Neural progenitor cell (in vitro differentiated cells): ENCODE measurements at regions not wholly inside any gene's neighbourhood (a gene's known extent, or its start where the extent isn't known, plus 50 kb on each side); places are given as distances from the start of the nearest gene placed in this dataset.
"Not testable (repeated sequence)": the region's sequence is repeated elsewhere in the genome, so short reads cannot be mapped to it uniquely, and the experiment has no call there.

Experiments
- DNase-seq: peaks from one replicate; pipeline ENCODE4 v3.0.0-alpha.2; 2016; ENCODE audit warnings: low spot score
- H2AFZ ChIP-seq: fragments of 200-600 bp; sonication (generic); replicated peaks from 2 replicates; pipeline ENCODE4 v1.6.1; 2016; ENCODE audit warnings: antibody characterized with exemption
- H3F3A ChIP-seq: fragments of 200-600 bp; sonication (generic); 2 replicates; pipeline ENCODE4 v1.6.1; 2016; ENCODE audit warnings: antibody characterized with exemption, low read depth
- H3K27ac ChIP-seq: fragments of 200-600 bp; sonication (generic); 2 replicates; pipeline ENCODE4 v1.5.1; 2016; ENCODE audit warnings: mild to moderate bottlenecking
- H3K27me3 ChIP-seq: fragments of 200-600 bp; sonication (generic); 2 replicates; pipeline ENCODE4 v1.6.1; 2016; ENCODE audit warnings: mild to moderate bottlenecking, moderate library complexity
- H3K36me3 ChIP-seq: fragments of 200-600 bp; sonication (generic); 2 replicates; pipeline ENCODE4 v1.5.1; 2016
- H3K4me1 ChIP-seq: fragments of 200-600 bp; sonication (generic); 2 replicates; pipeline ENCODE4 v1.6.1; 2016; ENCODE audit warnings: mixed run types
- H3K4me2 ChIP-seq: fragments of 200-600 bp; sonication (generic); 2 replicates; pipeline ENCODE4 v1.6.1; 2016
- H3K4me3 ChIP-seq: fragments of 200-600 bp; sonication (generic); 2 replicates; pipeline ENCODE4 v1.5.1; 2016
- H3K79me2 ChIP-seq: fragments of 200-600 bp; sonication (generic); 2 replicates; pipeline ENCODE4 v1.6.1; 2016; ENCODE audit warnings: low read depth
- H3K9ac ChIP-seq: fragments of 200-600 bp; sonication (generic); 2 replicates; pipeline ENCODE4 v1.6.1; 2016
- H3K9me3 ChIP-seq: fragments of 200-600 bp; sonication (generic); 2 replicates; pipeline ENCODE4 v1.5.1; 2016; ENCODE audit warnings: low read depth
- H4K20me1 ChIP-seq: fragments of 200-600 bp; sonication (generic); 2 replicates; pipeline ENCODE4 v1.6.1; 2016; ENCODE audit warnings: low read depth
- H3K27ac Mint-ChIP-seq: 3 replicates; pipeline ENCODE4 v1.8.0; 2021; ENCODE audit warnings: mixed read lengths
- H3K27me3 Mint-ChIP-seq: 2 replicates; pipeline ENCODE4 v1.8.0; 2022; ENCODE audit warnings: low read depth, mild to moderate bottlenecking, inconsistent platforms, moderate library complexity, mixed read lengths; ENCODE audit not compliant: insufficient read depth
- H3K36me3 Mint-ChIP-seq: 3 replicates; pipeline ENCODE4 v1.8.0; 2021; ENCODE audit warnings: mixed read lengths
- H3K4me1 Mint-ChIP-seq: 3 replicates; pipeline ENCODE4 v1.8.0; 2021; ENCODE audit warnings: mixed read lengths
- H3K4me3 Mint-ChIP-seq: 3 replicates; pipeline ENCODE4 v1.8.0; 2021; ENCODE audit warnings: mild to moderate bottlenecking, moderate library complexity, mixed read lengths
- H3K9me3 Mint-ChIP-seq: 3 replicates; pipeline ENCODE4 v1.8.0; 2020; ENCODE audit warnings: mixed read lengths
- EZH2 ChIP-seq: fragments of 200-600 bp; sonication (generic); IDR thresholded peaks from 2 replicates; pipeline ENCODE4 v1.6.1; 2017; ENCODE audit warnings: antibody characterized with exemption, mild to moderate bottlenecking, moderate library complexity
- EZH2phosphoT487 ChIP-seq: fragments of 200-600 bp; sonication (generic); IDR thresholded peaks from 2 replicates; pipeline ENCODE4 v1.6.1; 2017; ENCODE audit warnings: antibody characterized with exemption
- TF ChIP-seq, protein P1 (sequence below): fragments of 200-600 bp; sonication (generic); IDR thresholded peaks from 2 replicates; pipeline ENCODE4 v1.5.1; 2017; ENCODE audit warnings: antibody characterized with exemption, mild to moderate bottlenecking

DNA sequence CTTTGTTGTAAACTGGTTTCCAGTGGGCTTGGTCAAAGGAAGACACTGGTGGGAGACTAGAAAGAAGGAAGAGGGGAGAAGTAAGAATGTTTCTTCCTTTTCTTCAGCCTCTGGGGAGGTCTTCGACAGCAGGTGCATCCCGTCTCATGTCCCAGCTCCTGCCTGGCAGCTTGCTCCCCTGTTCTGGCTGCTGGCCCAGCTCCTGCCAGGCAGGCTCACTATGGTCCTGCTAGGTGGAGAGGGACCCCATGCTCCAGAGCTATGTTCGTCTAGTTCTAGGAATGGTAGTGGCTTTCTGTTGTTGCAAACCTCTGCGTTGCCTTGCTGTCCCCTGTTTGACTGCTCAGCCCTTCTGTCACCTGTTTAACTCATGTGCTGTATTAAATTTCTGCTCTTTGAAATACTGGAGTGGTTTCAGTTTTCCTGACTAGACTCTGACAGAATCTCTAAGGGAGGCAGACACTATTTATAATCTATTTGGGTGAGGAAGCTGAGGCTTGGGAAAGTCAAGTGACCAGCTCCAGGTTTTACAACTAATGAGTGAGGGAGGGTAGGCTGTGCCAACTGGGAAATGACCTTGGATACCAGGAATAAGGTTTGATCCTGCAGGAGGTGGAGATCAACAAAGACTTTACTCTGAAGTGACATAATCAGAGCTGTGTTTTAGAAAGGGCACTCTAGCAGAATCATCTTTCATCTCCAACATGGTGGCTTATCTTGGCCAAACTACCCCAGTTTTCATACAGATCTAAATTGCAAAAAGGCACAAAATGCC, 94.7 kb upstream of the DDHD1 start:
- Mint-ChIP-seq H3K27ac (peak overlapping the region; percentile 16), H3K36me3 (peaks cover 12% of the 10 kb centered on the region), H3K9me3 (peaks cover 32% of the 10 kb centered on the region), H3K4me3 (no peak overlapping the region), H3K27me3 (peaks cover 2% of the 10 kb centered on the region), H3K4me1 (peaks cover 5% of the 10 kb centered on the region)
- no peak overlapping the region for H3K9ac ChIP-seq
- DNase-seq: no peak
- no peak overlapping the region for H2AFZ ChIP-seq
- no peaks in the 10 kb centered on the region for H3K27me3 ChIP-seq
- H3K4me3 ChIP-seq: no peak overlapping the region
- H3K27ac ChIP-seq: no peak overlapping the region
- no peaks in the 10 kb centered on the region for H3K36me3 ChIP-seq
- H4K20me1 ChIP-seq: no peaks in the 10 kb centered on the region
- no peaks in the 10 kb centered on the region for H3K79me2 ChIP-seq
- no peaks in the 10 kb centered on the region for H3F3A ChIP-seq
- no peaks in the 10 kb centered on the region for H3K4me1 ChIP-seq
- TF ChIP-seq EZH2phosphoT487 (no peak), EZH2 (no peak)
- TF ChIP-seq, protein P1, sequence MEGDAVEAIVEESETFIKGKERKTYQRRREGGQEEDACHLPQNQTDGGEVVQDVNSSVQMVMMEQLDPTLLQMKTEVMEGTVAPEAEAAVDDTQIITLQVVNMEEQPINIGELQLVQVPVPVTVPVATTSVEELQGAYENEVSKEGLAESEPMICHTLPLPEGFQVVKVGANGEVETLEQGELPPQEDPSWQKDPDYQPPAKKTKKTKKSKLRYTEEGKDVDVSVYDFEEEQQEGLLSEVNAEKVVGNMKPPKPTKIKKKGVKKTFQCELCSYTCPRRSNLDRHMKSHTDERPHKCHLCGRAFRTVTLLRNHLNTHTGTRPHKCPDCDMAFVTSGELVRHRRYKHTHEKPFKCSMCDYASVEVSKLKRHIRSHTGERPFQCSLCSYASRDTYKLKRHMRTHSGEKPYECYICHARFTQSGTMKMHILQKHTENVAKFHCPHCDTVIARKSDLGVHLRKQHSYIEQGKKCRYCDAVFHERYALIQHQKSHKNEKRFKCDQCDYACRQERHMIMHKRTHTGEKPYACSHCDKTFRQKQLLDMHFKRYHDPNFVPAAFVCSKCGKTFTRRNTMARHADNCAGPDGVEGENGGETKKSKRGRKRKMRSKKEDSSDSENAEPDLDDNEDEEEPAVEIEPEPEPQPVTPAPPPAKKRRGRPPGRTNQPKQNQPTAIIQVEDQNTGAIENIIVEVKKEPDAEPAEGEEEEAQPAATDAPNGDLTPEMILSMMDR: no peak
- H3K9me3 ChIP-seq: no peaks in the 10 kb centered on the region
- no peak overlapping the region for H3K4me2 ChIP-seq

DNA sequence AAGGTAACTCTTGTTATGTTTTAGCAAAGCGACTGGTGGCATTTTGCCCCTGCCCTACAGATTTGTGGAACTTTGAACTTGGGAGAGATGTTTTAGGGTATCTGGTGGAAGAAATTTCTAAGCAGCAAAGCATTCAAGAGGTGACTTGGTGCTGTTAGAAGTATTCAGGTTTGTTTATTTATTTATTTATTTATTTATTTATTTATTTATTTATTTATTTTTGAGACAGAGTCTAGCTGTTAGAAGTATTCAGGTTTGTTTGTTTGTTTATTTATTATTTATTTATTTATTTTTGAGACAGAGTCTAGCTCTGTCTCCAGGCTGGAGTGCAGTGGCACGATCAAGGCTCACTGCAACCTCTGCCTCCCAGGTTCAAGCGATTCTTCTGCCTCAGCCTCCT, 89.8 kb upstream of the DDHD1 start:
- H3K9me3 ChIP-seq, H3K4me1 ChIP-seq: not testable (repeated sequence)
- H3K9me3 Mint-ChIP-seq: peaks cover 53% of the 10 kb centered on the region

DNA sequence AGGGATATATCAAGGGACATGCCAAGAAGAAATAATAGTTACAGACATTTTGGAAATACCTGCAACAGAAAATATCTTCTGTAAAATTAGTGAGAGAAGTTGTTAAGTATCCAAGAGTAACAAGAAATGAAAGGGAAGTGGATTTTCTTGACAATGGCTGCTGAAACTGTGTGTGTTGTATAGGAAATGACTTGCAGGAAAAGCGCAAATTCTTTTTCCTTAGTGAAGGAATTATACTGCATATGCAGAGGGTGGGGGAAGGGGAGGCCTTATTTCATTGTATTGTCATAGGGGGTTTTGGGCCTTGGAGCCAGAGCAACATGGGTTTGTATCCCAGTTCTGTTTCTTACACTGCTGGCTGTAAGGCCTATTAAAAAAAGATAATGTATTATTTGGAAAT, 84.4 kb upstream of the DDHD1 start:
- Histone ChIP-seq H3K27ac (no peak overlapping the region), H3K4me2 (no peak overlapping the region), H3K36me3 (no peaks in the 10 kb centered on the region), H3F3A (no peaks in the 10 kb centered on the region), H3K4me1 (peaks cover 13% of the 10 kb centered on the region), H3K79me2 (no peaks in the 10 kb centered on the region), H3K9ac (no peak overlapping the region), H3K4me3 (no peak overlapping the region), H3K27me3 (no peaks in the 10 kb centered on the region), H4K20me1 (no peaks in the 10 kb centered on the region), H2AFZ (no peak overlapping the region), H3K9me3 (no peaks in the 10 kb centered on the region)
- Mint-ChIP-seq H3K4me3 (no peak overlapping the region), H3K27me3 (peaks cover 2% of the 10 kb centered on the region), H3K4me1 (peaks cover 4% of the 10 kb centered on the region), H3K36me3 (peaks cover 7% of the 10 kb centered on the region), H3K9me3 (peaks cover 40% of the 10 kb centered on the region), H3K27ac (no peak overlapping the region)
- TF ChIP-seq EZH2phosphoT487 (no peak), EZH2 (no peak)
- TF ChIP-seq, protein P1: no peak
- no peak for DNase-seq

More for the DNA sequence above, 89.8 kb upstream of the DDHD1 start:
- H3K27me3 Mint-ChIP-seq, H3K27me3 ChIP-seq, H3K27ac ChIP-seq, H3K36me3 ChIP-seq, H3K4me3 Mint-ChIP-seq, H3K4me3 ChIP-seq, H4K20me1 ChIP-seq, H3F3A ChIP-seq, H3K9ac ChIP-seq, H2AFZ ChIP-seq, H3K4me2 ChIP-seq, DNase-seq, H3K4me1 Mint-ChIP-seq, H3K27ac Mint-ChIP-seq, H3K79me2 ChIP-seq: not testable (repeated sequence)
- peaks cover 16% of the 10 kb centered on the region for H3K36me3 Mint-ChIP-seq

DNA sequence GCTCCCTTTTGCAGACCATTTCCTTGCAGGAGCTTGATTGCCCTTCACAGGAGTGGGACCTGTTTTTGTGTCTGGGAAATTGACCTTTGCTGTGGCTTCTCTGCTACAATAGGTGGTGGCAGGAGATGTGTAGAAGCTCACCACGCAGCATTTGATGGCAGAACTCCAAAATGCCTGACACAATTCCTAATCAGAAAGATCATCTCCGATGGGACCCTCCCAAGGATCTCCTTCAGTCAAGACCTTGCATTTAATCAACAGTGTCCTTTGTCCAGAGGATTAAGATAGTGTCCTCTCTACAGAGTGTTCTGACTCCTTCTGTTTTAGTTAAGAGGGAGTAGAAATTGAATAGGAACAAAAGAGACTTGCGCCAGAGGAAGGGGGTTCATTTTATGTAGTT, 83.6 kb upstream of the DDHD1 start:
- H3K27ac ChIP-seq: no peak overlapping the region

More for the DNA sequence above, 83.6 kb upstream of the DDHD1 start:
- DNase-seq: no peak
- Mint-ChIP-seq H3K4me1 (peaks cover 4% of the 10 kb centered on the region), H3K27me3 (peaks cover 2% of the 10 kb centered on the region), H3K4me3 (no peak overlapping the region), H3K9me3 (peaks cover 34% of the 10 kb centered on the region), H3K27ac (no peak overlapping the region), H3K36me3 (peaks cover 3% of the 10 kb centered on the region)
- Histone ChIP-seq H3K4me1 (peaks cover 13% of the 10 kb centered on the region), H2AFZ (no peak overlapping the region), H3K4me2 (no peak overlapping the region), H3K27me3 (no peaks in the 10 kb centered on the region), H3K79me2 (no peaks in the 10 kb centered on the region), H3K4me3 (no peak overlapping the region), H4K20me1 (no peaks in the 10 kb centered on the region), H3K9ac (no peak overlapping the region), H3K36me3 (no peaks in the 10 kb centered on the region), H3K9me3 (no peaks in the 10 kb centered on the region), H3F3A (no peaks in the 10 kb centered on the region)
- TF ChIP-seq EZH2 (no peak), EZH2phosphoT487 (no peak)
- TF ChIP-seq, protein P1: no peak
